ENCODE measurements at regions not wholly inside any gene's neighbourhood (a gene's known extent, or its start where the extent isn't known, plus 50 kb on each side); places are given as distances from the start of the nearest gene placed in this dataset.
"Not testable (repeated sequence)": the region's sequence is repeated elsewhere in the genome, so short reads cannot be mapped to it uniquely, and the experiment has no call there.

GRCh38 chr11:71173709-71174108 lies 78.7 kb downstream of the SHANK2 start:
- no peak for DNase-seq (ENCODE audit: extremely low read depth, low read depth)
- no peak for TF ChIP-seq CTCF (IDR thresholded peaks at IDR 0.05; ENCODE audit: low read depth, low read length)

- no peak for DNase-seq (ENCODE audit: extremely low read depth, low read depth)
- TF ChIP-seq CTCF (IDR thresholded peaks at IDR 0.05; ENCODE audit: low read depth, low read length) = no peak
These were observed 79.7 kb downstream of the SHANK2 start for GRCh38 chr11:71172680-71173079.

GRCh38 chr11:71171576-71171975 lies 80.8 kb downstream of the SHANK2 start:
- TF ChIP-seq CTCF (IDR thresholded peaks at IDR 0.05; ENCODE audit: low read depth, low read length) = no peak
- DNase-seq (ENCODE audit: extremely low read depth, low read depth) = no peak

- no peak for DNase-seq (ENCODE audit: extremely low read depth, low read depth)
These were observed 81.6 kb downstream of the SHANK2 start for GRCh38 chr11:71170624-71171423.

GRCh38 chr11:71169313-71169712 lies 83.1 kb downstream of the SHANK2 start:
- TF ChIP-seq CTCF (IDR thresholded peaks at IDR 0.05; ENCODE audit: low read depth, low read length) = no peak
- no peak for DNase-seq (ENCODE audit: extremely low read depth, low read depth)

More at GRCh38 chr11:71170624-71171423, 81.6 kb downstream of the SHANK2 start:
- no peak for TF ChIP-seq CTCF (IDR thresholded peaks at IDR 0.05; ENCODE audit: low read depth, low read length)

GRCh38 chr11:71167814-71168213 lies 84.6 kb downstream of the SHANK2 start:
- DNase-seq (ENCODE audit: extremely low read depth, low read depth) = not testable (repeated sequence)

GRCh38 chr11:71165771-71166170 lies 86.6 kb downstream of the SHANK2 start:
- no peak for TF ChIP-seq CTCF (IDR thresholded peaks at IDR 0.05; ENCODE audit: low read depth, low read length)
- DNase-seq (ENCODE audit: extremely low read depth, low read depth) = no peak

- no peak for DNase-seq (ENCODE audit: extremely low read depth, low read depth)
These were observed 87.8 kb downstream of the SHANK2 start for GRCh38 chr11:71164621-71165020.

More at GRCh38 chr11:71164621-71165020, 87.8 kb downstream of the SHANK2 start:
- TF ChIP-seq CTCF (IDR thresholded peaks at IDR 0.05; ENCODE audit: low read depth, low read length) = no peak

Data from AG09319 (cell line).